ENCODE measurements at regions not wholly inside any gene's neighbourhood (a gene's known extent, or its start where the extent isn't known, plus 50 kb on each side); places are given as distances from the start of the nearest gene placed in this dataset.

- no peak for DNase-seq (ENCODE audit: low spot score in 2 of 2)
- TF ChIP-seq CTCF (IDR thresholded peaks at IDR 0.05) = no peak
- no peak for TF ChIP-seq POLR2A (IDR thresholded peaks at IDR 0.05)
- 67% methylated on average over 1 of the region's 1 CpG for WGBS, 2 donors
- H3K4me3 ChIP-seq (ENCODE audit: low read depth, poor library complexity, severe bottlenecking) = no peak overlapping the region
- intact Hi-C loops (cut with DNase I; ENCODE audit: low total_unique reads) = no loop called here
Observed at GRCh38 chr4:29213020-29213419, 1507.1 kb upstream of the PCDH7 start.

- no peak for DNase-seq (ENCODE audit: low spot score in 2 of 2)
- TF ChIP-seq CTCF (IDR thresholded peaks at IDR 0.05) (no peak), POLR2A (IDR thresholded peaks at IDR 0.05) (no peak)
- H3K4me3 ChIP-seq (ENCODE audit: low read depth, poor library complexity, severe bottlenecking) = no peak overlapping the region
- 29 to 42% methylated on average over 1 of the region's 1 CpG for WGBS, 2 donors
- intact Hi-C loops (cut with DNase I; ENCODE audit: low total_unique reads) = no loop called here
Observed at GRCh38 chr4:29220761-29221160, 1499.4 kb upstream of the PCDH7 start.

- no peak for DNase-seq (ENCODE audit: low spot score in 2 of 2)
- no peak for TF ChIP-seq POLR2A (IDR thresholded peaks at IDR 0.05)
- no peak for TF ChIP-seq CTCF (IDR thresholded peaks at IDR 0.05)
- H3K4me3 ChIP-seq (ENCODE audit: low read depth, poor library complexity, severe bottlenecking) = no peak overlapping the region
- intact Hi-C loops (cut with DNase I; ENCODE audit: low total_unique reads) = no loop called here
- WGBS, 2 donors = 38 to 40% methylated on average over 2 of the region's 2 CpGs
Observed at GRCh38 chr4:29224911-29225310, 1495.3 kb upstream of the PCDH7 start.

GRCh38 chr4:29240641-29241040, 1479.5 kb upstream of the PCDH7 start:
- intact Hi-C loops (cut with DNase I; ENCODE audit: low total_unique reads) = no loop called here
- TF ChIP-seq CTCF (IDR thresholded peaks at IDR 0.05) (no peak), POLR2A (IDR thresholded peaks at IDR 0.05) (no peak)

GRCh38 chr4:29243054-29243453, 1477.1 kb upstream of the PCDH7 start:
- no peak for DNase-seq (ENCODE audit: low spot score in 2 of 2)
- intact Hi-C loops (cut with DNase I; ENCODE audit: low total_unique reads) = no loop called here
- TF ChIP-seq CTCF (IDR thresholded peaks at IDR 0.05) = no peak
- TF ChIP-seq POLR2A (IDR thresholded peaks at IDR 0.05) = no peak
- no peak overlapping the region for H3K4me3 ChIP-seq (ENCODE audit: low read depth, poor library complexity, severe bottlenecking)
- 94 to 97% methylated on average over 1 of the region's 1 CpG for WGBS, 2 donors

More at GRCh38 chr4:29240641-29241040, 1479.5 kb upstream of the PCDH7 start:
- no peak for DNase-seq (ENCODE audit: low spot score in 2 of 2)
- no peak overlapping the region for H3K4me3 ChIP-seq (ENCODE audit: low read depth, poor library complexity, severe bottlenecking)

- 97 to 100% methylated on average over 1 of the region's 1 CpG for WGBS, 2 donors
- no peak for TF ChIP-seq POLR2A (IDR thresholded peaks at IDR 0.05)
- no peak for TF ChIP-seq CTCF (IDR thresholded peaks at IDR 0.05)
- intact Hi-C loops (cut with DNase I; ENCODE audit: low total_unique reads) = no loop called here
Observed at GRCh38 chr4:29243851-29244250, 1476.3 kb upstream of the PCDH7 start.

More at GRCh38 chr4:29243851-29244250, 1476.3 kb upstream of the PCDH7 start:
- no peak overlapping the region for H3K4me3 ChIP-seq (ENCODE audit: low read depth, poor library complexity, severe bottlenecking)
- no peak for DNase-seq (ENCODE audit: low spot score in 2 of 2)

Data from lower leg skin (tissue), 4 donors.